Dedifferentiated amniotic fluid mesenchymal stem cell (primary cell): ENCODE measurements at regions not wholly inside any gene's neighbourhood (a gene's known extent, or its start where the extent isn't known, plus 50 kb on each side); places are given as distances from the start of the nearest gene placed in this dataset.

Experiments
- DNase-seq: peaks from one replicate; pipeline ENCODE4 v3.0.0-alpha.2; 2016; ENCODE audit errors: extremely low spot score

- no peak for DNase-seq
These were observed 394.6 kb downstream of the ELAVL2 start for GRCh38 chr9:23431459-23431858.

DNA sequence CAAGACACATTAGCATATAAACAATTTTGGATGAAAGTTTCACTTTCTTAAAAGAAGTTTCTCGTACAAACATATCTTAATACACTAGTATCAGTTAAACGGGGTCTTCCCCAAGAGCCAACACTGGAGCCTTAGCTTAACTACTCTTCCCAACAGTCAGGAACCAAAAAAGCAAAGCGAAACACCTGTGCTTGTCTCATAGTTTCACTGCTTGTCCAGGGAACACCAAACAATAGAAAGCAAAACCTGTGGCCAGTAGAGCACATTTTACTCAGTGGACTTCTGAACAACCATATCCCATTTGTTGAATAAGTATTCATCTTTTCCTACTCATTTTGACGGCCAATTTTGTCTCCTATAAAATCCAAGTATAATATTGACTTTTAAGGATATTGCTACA is 391.4 kb downstream of the ELAVL2 start:
- no peak for DNase-seq

- DNase-seq: no peak
These were observed 387.6 kb downstream of the ELAVL2 start for GRCh38 chr9:23438299-23438907.

DNA sequence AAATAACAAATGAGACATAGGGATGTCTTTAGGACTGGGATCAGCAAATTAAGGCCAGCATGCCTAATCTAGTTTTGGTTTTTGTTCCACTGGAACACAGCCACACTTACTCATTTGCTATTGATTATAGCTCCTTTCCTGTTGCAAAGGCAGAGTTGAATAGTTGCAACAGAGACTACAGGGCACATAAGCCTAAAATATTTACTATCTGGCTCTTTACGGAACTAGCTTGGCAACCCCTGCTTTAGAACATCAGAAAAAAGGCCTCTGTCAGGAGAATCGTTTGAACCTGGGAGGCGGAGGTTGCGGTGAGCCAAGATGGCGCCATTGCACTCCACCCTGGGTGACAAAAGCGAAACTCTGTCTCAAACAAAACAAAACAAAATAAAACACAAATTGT is 384.8 kb downstream of the ELAVL2 start:
- no peak for DNase-seq

DNA sequence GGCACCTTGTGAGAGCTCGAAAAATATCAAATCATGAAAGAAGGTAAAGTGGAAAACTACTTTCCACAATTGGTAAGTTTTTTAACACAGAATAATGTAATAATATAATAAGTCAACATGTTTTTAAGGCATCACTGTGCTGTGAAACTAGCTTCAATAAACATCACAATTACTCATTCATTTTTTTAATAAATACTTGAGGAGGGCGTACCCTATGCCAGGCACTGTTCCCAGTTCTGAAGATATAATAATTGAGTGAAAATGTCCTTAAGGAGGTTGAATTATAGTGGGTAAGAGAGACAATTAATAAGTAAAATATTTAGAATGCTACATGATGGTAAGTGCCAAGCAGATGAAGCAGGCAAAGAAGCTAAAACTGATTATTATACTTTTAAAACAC is 381.4 kb downstream of the ELAVL2 start:
- no peak for DNase-seq

GRCh38 chr9:23447166-23447565 is 378.9 kb downstream of the ELAVL2 start:
- no peak for DNase-seq

DNA sequence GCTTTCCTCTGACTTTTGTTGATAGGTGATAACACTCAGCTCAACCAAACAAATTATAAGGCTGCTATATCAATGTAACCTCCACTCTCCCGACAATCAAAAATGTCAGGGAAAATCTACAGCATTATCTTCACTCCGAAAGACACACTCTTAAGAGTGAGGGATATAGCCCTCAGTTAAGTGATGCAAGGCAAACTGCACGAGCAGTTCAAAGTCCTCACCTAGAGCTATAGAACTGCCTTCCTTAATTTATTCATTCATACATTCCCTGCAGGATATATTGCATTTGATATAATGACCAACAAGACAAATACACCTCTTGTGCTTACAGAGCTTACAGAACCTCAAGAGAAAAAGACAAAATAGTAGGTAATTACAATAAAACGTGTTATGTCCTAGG is 378.1 kb downstream of the ELAVL2 start:
- DNase-seq: no peak

- DNase-seq: no peak
These were observed 374.1 kb downstream of the ELAVL2 start for GRCh38 chr9:23451802-23452418.

- no peak for DNase-seq
These were observed 361.8 kb downstream of the ELAVL2 start for GRCh38 chr9:23464275-23464674.

GRCh38 chr9:23467276-23467675 is 358.8 kb downstream of the ELAVL2 start:
- DNase-seq: no peak

- no peak for DNase-seq
These were observed 348.1 kb downstream of the ELAVL2 start for GRCh38 chr9:23477908-23478307.

DNA sequence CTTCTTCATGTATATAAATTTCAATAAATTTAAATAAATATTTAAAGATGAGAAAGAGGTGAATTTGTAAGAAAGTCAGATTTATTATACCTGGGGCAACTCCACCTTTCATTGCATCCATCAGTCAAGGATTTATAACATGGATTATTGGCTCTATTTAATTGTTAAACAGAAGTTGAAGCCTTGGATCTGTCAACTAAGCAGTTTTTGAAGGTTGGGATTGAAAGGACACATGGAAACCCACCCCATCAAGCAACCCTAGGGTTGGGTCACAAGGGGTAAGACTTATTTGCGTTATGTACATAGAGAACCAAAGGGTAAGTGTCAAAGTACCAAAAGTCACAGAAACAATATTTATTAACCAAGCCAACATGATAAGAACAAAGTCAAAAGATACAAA is 342.5 kb downstream of the ELAVL2 start:
- DNase-seq: no peak

DNA sequence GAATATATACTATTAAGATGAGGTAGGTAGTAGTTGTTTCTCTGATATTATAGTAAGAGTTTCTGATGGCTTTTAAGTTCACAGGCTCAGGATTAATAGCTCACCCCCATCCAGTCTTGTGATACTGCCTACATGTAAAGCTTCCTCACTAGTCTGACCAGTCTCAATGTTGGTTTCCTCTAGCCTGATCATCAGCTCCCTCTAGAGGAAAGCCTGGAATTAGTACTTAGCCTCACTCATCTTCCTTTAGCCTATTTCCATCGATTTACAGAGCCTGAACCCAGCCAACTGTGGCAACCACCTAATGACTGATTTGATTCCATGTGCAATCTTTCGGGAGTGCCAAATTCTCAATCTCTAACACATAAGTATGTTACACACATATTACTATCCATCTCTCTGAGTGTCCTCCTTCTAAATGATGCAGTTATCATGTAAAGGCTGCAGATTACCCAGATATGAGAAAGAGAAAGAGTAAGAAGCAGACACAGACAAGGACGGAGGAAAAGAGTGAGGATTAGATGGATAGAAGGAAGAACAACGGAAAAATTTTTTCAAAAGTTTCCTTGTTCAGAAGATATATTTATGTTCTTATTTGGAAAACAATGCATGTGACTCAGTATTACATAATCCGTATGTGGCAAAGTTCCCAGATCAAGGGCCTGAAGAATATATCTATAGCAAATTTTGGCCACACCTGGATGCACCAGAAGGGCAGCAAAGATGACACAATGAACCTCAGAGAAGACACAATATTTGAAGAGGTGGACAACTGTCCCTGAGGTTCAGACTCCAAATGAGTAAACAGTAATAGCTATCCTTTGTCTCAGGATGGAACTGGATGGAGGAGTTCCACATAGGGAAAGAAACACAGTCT is 333.7 kb downstream of the ELAVL2 start:
- peak; percentile 52 for DNase-seq

DNA sequence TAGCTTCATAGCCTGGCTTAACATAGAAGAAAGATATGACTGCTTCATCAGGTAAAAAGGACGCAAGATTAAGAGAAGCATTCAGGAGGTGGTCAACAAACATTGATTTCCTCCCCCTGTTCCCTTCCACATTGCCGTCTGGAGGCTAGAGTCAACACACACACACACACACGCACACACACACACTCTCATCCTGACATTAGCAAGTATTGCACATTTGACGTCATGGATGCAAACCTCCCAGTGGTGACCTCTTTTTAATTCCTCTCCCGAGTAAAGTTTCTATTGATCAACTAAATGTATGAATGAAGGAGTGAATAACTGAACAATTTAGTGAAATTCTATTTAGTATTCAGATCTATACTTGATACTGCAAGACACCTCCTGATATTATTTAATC is 332.8 kb downstream of the ELAVL2 start:
- DNase-seq: no peak

DNA sequence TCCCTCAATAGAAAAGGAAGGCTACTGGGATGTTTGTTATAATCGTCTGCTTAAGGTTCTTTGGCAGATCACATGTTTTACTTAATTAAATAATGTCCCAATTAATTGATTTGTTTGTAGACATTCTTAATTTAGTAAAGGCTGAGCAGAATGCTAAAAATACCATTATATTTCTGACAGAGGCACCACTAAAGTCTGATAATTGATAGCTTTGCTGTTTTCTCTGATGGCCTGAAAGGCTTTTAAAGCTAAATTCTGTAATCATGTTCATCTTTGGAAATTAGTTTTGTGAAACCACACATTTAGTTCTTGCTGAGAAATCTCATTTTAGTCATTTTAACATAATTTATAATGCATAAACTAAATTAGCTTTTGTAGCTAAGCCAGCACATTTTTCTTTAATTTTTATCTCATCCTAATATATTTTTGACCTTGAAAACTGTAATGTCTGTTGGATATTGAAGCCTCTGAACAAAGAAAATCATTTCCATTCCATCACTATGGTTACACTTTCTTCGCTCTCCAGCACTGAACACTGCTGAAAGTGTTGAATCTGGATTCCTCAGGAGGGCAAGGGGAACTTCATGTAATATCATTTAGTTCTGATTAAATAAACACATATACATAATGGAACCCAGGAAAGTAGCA is 329.4 kb downstream of the ELAVL2 start:
- no peak for DNase-seq

DNA sequence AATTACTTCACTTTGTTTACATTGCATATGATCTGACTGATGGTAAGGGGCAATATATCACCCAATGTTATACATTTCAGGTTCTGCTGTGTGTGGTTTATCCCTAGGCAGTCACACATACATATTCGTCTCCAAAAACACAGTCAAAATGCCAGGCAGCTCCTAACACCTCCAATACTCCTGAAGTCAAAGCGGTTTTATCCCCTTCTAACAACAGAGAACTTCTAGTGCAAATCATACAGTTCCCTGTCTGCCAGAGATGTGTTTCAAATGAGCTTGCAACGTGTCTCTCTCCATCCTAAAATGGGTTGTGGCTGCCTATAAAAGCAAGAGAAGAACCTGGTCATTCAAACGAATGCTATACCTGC is 328.9 kb downstream of the ELAVL2 start:
- no peak for DNase-seq

GRCh38 chr9:23502004-23502403 is 324.0 kb downstream of the ELAVL2 start:
- DNase-seq: no peak

- DNase-seq: no peak
These were observed 303.1 kb downstream of the ELAVL2 start for GRCh38 chr9:23522952-23523351.

- DNase-seq: no peak
These were observed 301.4 kb downstream of the ELAVL2 start for GRCh38 chr9:23524607-23525155.

DNA sequence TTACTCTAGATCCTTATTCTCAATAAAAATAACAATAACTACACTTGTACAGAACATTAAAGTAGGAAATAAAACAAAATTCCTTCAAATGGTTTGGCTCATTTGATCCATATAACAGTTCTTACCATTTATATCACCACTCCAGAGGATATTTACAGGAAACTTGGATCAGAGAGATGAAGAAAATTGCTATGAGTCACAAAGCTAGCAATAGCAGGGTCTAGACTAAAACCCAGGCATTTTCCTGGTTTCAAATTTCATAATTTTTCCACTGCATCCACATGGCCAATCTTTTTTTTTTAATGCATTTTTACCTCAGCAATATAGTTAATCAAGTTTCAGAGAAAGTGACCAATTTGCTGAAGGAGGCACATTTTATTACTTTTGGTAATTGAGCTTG is 299.2 kb downstream of the ELAVL2 start:
- no peak for DNase-seq

DNA sequence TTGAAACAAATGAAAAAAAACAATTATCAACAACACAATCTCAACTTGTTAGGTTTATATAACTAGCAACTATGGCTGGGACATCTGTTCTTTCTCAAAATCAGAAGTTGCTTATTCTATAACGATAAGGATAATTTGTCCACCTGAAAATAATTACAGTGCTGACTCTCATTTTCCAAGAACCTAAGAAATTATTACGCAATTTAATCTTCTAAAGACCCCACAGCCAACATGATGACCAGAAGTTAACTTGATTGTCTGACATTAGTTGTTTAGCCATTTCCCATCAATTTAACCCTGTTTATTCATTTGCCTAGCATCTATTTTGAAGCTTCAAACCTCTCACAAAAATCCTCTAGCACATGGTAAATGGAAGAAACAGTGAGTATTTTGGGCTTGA is 293.8 kb downstream of the ELAVL2 start:
- no peak for DNase-seq
